HepG2 (cell line): ENCODE measurements at regions not wholly inside any gene's neighbourhood (a gene's known extent, or its start where the extent isn't known, plus 50 kb on each side); places are given as distances from the start of the nearest gene placed in this dataset.

Experiments used
- ATAC-seq: fragments of 200-7000 bp; cut with Tn5 transposase; 3 replicates; pipeline ENCODE4 v1.9.1; 2020; ENCODE audit warnings: mild to moderate bottlenecking, moderate library complexity
- BruUV-seq: library from RNA; stranded (reverse); fragments of 400-500 nt; replicated peaks from 2 replicates; lab custom pipeline; 2021; lab: Mats Ljungman, UMichigan
- CTCF ChIA-PET: fragments of 300-600 bp; formaldehyde crosslinking; extraction: SDS; loops from one replicate; lab custom pipeline; 2021; ENCODE audit warnings: low total read pairs, inconsistent platforms, low intra/inter-chr PET ratio; lab: Yijun Ruan, JAX
- POLR2A ChIA-PET: fragments of 350-600 bp; sonication (Branson Sonifier 250); formaldehyde crosslinking; loops from one replicate; lab custom pipeline; 2020; ENCODE audit warnings: antibody characterized with exemption, inconsistent platforms; lab: Yijun Ruan, JAX
- DNase-seq: peaks from one replicate; pipeline ENCODE4 v3.0.0-alpha.2; 2015; ENCODE audit warnings: low spot score
- FAIRE-seq: peaks from 3 replicates; lab custom pipeline; 2011; peaks lifted over from hg19 to GRCh38; lab: Jason Lieb, UNC
- H2AFZ ChIP-seq: one replicate; pipeline ENCODE4 v1.6.1; 2011; ENCODE audit warnings: low read length, inconsistent platforms
- H3K27ac ChIP-seq: fragments of 300-600 bp; 3 replicates; pipeline ENCODE4 v1.8.0; 2011; ENCODE audit warnings: mixed run types, mild to moderate bottlenecking, mixed read lengths, low read length, inconsistent platforms; ENCODE audit not compliant: insufficient read depth; ENCODE audit errors: extremely low read length
- H3K27me3 ChIP-seq, 2 experiments: fragments of 200-600 bp in 1 of 2; 2 replicates in 1 of 2; 3 replicates in 1 of 2; pipeline versions ENCODE4 v1.6.0 to v1.8.0; 2011; ENCODE audit warnings: low read length in 2 of 2, mild to moderate bottlenecking in 2 of 2, moderate library complexity in 2 of 2, inconsistent platforms in 1 of 2; ENCODE audit not compliant: insufficient read depth in 2 of 2, control insufficient read depth in 1 of 2
- H3K36me3 ChIP-seq, 2 experiments: fragments of 200-600 bp in 1 of 2; replicated peaks in 1 of 2; 2 replicates in 1 of 2; 3 replicates in 1 of 2; pipeline versions ENCODE4 v1.5.1 to v1.8.0; 2011; ENCODE audit warnings: low read length in 2 of 2, inconsistent platforms in 1 of 2; ENCODE audit not compliant: insufficient read depth in 2 of 2, control insufficient read depth in 1 of 2
- H3K4me1 ChIP-seq: 2 replicates; pipeline ENCODE4 v1.5.1; 2012; ENCODE audit warnings: low read length, inconsistent platforms; ENCODE audit not compliant: insufficient read depth
- H3K4me2 ChIP-seq: 2 replicates; pipeline ENCODE4 v1.6.0; 2011; ENCODE audit warnings: low read depth, low read length, inconsistent platforms
- H3K4me3 ChIP-seq, 3 experiments: fragments of 200-600 bp in 1 of 3; sonication (generic), shearing (Covaris generic) in 1 of 3; replicated peaks in 1 of 3; 2 replicates each; pipeline ENCODE4 v1.5.1; 2011 to 2016; ENCODE audit warnings: low read length in 3 of 3, inconsistent platforms in 2 of 3, low read depth in 2 of 3, mild to moderate bottlenecking in 2 of 3, control low read depth in 1 of 3, mixed read lengths in 1 of 3; ENCODE audit not compliant: insufficient read depth in 1 of 3
- H3K79me2 ChIP-seq: one replicate; pipeline ENCODE4 v1.6.1; 2011; ENCODE audit warnings: low read length, inconsistent platforms; ENCODE audit not compliant: insufficient read depth
- H3K9ac ChIP-seq: 2 replicates; pipeline ENCODE4 v1.6.0; 2011; ENCODE audit warnings: mild to moderate bottlenecking, low read depth, low read length, inconsistent platforms; ENCODE audit not compliant: insufficient read depth
- H3K9me3 ChIP-seq: 2 replicates; pipeline ENCODE4 v1.5.1; 2012; ENCODE audit warnings: mild to moderate bottlenecking, low read length
- H4K20me1 ChIP-seq: 2 replicates; pipeline ENCODE4 v1.6.0; 2011; ENCODE audit warnings: inconsistent platforms, mild to moderate bottlenecking, low read length, moderate library complexity; ENCODE audit not compliant: insufficient read depth
- ASH2L ChIP-seq: fragments of 300-600, 200-600 bp; sonication (generic); IDR thresholded peaks from 2 replicates; pipeline ENCODE4 v1.7.0; 2017; ENCODE audit warnings: low read depth, mild to moderate bottlenecking, moderate library complexity, mixed read lengths, low read length; ENCODE audit not compliant: insufficient read length
- GATAD2A ChIP-seq: IDR thresholded peaks from 2 replicates; pipeline ENCODE4 v1.6.1; 2016
- SP4 ChIP-seq: sonication (generic); formaldehyde crosslinking; IDR thresholded peaks from 2 replicates; pipeline ENCODE4 v1.8.1; 2023; ENCODE audit warnings: mild to moderate bottlenecking, missing genetic modification reagents
- ZNF746 ChIP-seq: sonication (generic); formaldehyde crosslinking; IDR thresholded peaks from 2 replicates; pipeline ENCODE4 v1.8.0; 2022; ENCODE audit warnings: mild to moderate bottlenecking, missing genetic modification reagents
- in situ Hi-C: cut with HindIII; loops from 2 replicates; pipeline ENCODE4 v1.10.0; 2017; ENCODE audit warnings: low pct_unique_long_range_greater_than_20kb; ENCODE audit not compliant: extremely low pct_ligation_motif_present
- intact Hi-C: fragments of 100-400 bp; cut with micrococcal nuclease; formaldehyde crosslinking; loops from one replicate; pipeline ENCODE4 v1.10.0; 2022; ENCODE audit not compliant: unreplicated experiment
- TF ChIP-seq, protein P1 (sequence below): sonication (generic); formaldehyde crosslinking; IDR thresholded peaks from 2 replicates; pipeline ENCODE4 v1.8.0; 2022; ENCODE audit warnings: mild to moderate bottlenecking, missing genetic modification reagents, moderate library complexity
- TF ChIP-seq, protein P2 (sequence below): conservative IDR thresholded peaks from 2 replicates; pipeline ENCODE4 v1.6.1; 2018; ENCODE audit warnings: missing genetic modification reagents

DNA sequence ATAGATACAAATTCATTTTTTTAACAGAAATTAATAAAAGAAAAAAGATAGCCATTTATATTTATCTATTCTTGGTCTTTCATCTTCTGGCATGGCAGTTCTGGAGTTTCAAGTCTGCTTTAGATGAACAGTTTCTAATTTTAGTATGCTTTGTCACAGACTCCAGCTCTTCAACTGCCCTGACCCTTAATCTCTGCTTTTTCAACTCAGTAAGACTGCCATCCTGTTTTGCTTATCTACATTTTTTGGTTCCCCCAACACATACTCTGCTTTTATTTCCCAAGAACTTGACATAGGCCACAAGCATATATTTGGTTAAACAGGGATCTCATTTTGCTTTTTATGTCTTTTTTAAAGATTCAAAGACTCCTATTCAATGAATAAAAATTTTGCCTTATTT is 309.3 kb upstream of the KCND2 start:
- no peak for FAIRE-seq
- Histone ChIP-seq H3K4me1 (no peaks in the 10 kb centered on the region), H2AFZ (no peak overlapping the region), H3K36me3 (no peaks in the 10 kb centered on the region), H3K9ac (no peak overlapping the region), H4K20me1 (no peaks in the 10 kb centered on the region), H3K4me3 (no peak overlapping the region), H3K27me3 (no peaks in the 10 kb centered on the region), H3K79me2 (no peaks in the 10 kb centered on the region), H3K9me3 (no peaks in the 10 kb centered on the region), H3K27ac (no peak overlapping the region), H3K4me2 (no peak overlapping the region)
- BruUV-seq = no TSS peak
- TF ChIP-seq SP4 (no peak), ZNF746 (no peak), ASH2L (no peak)
- no peak for DNase-seq
- no peak for ATAC-seq
- ChIA-PET POLR2A (no interaction called here), CTCF (no interaction called here)
- intact Hi-C loops (no loop called here), in situ Hi-C loops (no loop called here)

DNA sequence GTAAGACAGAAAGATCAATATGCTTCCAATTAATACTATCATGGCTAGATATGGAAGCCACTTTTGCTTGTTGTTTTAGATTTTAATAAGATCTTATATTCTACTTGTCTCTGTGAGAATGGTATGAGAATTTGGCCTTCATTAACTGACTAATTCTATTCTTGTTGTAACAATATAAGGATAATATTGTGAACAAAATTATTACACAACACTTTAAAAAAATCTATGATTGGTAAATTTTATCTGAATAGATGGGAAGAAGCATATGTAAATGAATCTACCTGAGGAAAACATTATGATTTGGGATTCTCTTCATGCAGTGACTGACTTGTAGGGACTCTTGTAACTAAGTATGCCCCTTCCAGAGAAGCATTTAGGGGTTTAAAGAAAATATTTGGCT is 308.9 kb upstream of the KCND2 start:
- Histone ChIP-seq H3K27ac (no peak overlapping the region), H4K20me1 (no peaks in the 10 kb centered on the region)
- no peak for ATAC-seq
- in situ Hi-C loops = no loop called here
- TF ChIP-seq GATAD2A (CRISPR knock-in tag) = no peak
- TF ChIP-seq, protein P1, sequence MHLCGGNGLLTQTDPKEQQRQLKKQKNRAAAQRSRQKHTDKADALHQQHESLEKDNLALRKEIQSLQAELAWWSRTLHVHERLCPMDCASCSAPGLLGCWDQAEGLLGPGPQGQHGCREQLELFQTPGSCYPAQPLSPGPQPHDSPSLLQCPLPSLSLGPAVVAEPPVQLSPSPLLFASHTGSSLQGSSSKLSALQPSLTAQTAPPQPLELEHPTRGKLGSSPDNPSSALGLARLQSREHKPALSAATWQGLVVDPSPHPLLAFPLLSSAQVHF (CRISPR knock-in tag) = no peak
- TF ChIP-seq, protein P2, sequence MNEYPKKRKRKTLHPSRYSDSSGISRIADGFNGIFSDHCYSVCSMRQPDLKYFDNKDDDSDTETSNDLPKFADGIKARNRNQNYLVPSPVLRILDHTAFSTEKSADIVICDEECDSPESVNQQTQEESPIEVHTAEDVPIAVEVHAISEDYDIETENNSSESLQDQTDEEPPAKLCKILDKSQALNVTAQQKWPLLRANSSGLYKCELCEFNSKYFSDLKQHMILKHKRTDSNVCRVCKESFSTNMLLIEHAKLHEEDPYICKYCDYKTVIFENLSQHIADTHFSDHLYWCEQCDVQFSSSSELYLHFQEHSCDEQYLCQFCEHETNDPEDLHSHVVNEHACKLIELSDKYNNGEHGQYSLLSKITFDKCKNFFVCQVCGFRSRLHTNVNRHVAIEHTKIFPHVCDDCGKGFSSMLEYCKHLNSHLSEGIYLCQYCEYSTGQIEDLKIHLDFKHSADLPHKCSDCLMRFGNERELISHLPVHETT = no peak
- TF ChIP-seq, all 625 proteins: peak for 0
- no peak overlapping the region for H3K4me3 ChIP-seq
- H3K9ac ChIP-seq = no peak overlapping the region
- no peaks in the 10 kb centered on the region for H3K79me2 ChIP-seq
- H3K27me3 ChIP-seq = no peaks in the 10 kb centered on the region
- BruUV-seq = no TSS peak
- DNase-seq (no peak), FAIRE-seq (no peak)
- CTCF ChIA-PET = no interaction called here
- no peak overlapping the region for H2AFZ ChIP-seq
- H3K4me1 ChIP-seq = no peaks in the 10 kb centered on the region
- H3K36me3 ChIP-seq = no peaks in the 10 kb centered on the region
- intact Hi-C loops = no loop called here
- no peak overlapping the region for H3K4me2 ChIP-seq
- POLR2A ChIA-PET = no interaction called here
- H3K9me3 ChIP-seq = no peaks in the 10 kb centered on the region
